Activated CD4-positive, CD25-positive, alpha-beta regulatory T cell treated with anti-CD3 and anti-CD28 coated beads, Interleukin-2, amount 50 U/mL, for 24 hours (primary cell): ENCODE measurements at regions not wholly inside any gene's neighbourhood (a gene's known extent, or its start where the extent isn't known, plus 50 kb on each side); places are given as distances from the start of the nearest gene placed in this dataset.
"Not testable (repeated sequence)": the region's sequence is repeated elsewhere in the genome, so short reads cannot be mapped to it uniquely, and the experiment has no call there.

Experiments
- ATAC-seq, 2 donors: fragments of 150-1000 bp; cut with Tn5 transposase; one replicate each; pipeline ENCODE4 v1.10.0; 2021; ENCODE audit warnings: mild to moderate bottlenecking in 1 of 2, moderate library complexity in 1 of 2

DNA sequence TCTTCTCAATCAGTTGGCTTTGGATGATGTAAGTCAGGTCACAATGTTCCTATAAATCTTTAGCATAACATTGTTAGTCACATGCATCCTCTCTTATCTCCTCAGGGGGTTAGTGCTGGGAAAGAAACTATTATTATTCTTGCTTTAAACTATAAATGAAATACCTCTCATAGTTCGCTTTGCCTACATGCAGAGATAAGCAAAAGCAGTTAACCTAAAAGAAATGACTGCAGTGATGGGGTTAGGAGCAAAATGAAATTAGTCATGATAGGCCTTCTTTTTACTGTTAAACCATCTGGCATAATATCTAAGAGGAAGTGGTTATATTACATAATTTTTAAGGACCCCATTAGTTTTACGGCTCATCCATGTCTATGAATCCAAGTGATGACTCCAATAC lies 91.7 kb upstream of the IGSF10 start:
- ATAC-seq, result no peak

DNA sequence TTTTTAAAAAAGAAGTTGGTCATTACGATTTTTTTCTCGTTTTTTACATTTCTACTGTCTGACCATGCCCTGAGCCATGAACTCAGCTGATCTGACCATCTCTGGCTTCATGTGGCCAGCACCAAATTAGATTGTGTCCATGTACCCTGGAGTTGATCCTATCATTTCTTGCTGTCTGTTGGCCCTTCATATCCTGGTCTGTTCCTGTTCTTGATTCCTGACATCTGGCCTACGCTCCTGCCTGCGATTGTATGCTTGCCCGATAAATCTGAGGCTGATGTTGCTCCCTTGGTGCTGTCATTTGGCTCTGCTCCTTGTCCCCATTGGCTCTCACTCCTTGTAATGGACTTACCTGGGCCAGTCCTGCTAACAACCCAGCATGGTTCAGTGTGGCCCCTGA lies 89.8 kb upstream of the IGSF10 start:
- ATAC-seq, result no peak

DNA sequence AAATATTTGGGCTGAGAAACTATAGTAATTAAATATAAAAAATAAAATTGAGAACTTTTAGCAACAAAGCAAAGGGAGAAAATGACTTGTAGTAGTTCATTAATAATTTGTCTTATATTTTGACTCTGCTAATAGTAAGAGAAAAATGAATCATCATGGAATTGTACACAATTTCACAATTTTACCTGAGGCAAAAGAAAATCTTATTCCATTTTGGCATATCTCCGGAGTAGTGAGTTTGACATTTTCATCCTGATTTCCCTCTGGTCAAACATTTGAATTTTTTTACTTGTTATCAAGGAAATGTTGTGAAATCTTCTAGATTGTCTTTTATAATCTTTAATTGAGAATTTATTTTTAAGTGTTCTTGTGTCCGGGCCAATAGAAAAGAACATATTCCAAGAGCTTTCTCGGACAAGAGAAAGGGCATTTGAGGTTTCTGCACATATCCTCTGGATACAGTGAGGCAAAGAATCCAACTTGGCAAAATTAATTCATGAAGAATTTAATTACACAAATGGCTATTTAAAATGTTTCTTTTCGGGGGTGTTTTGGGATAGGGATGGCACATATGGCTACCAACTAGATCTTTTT lies 89.3 kb upstream of the IGSF10 start:
- no peak for ATAC-seq

DNA sequence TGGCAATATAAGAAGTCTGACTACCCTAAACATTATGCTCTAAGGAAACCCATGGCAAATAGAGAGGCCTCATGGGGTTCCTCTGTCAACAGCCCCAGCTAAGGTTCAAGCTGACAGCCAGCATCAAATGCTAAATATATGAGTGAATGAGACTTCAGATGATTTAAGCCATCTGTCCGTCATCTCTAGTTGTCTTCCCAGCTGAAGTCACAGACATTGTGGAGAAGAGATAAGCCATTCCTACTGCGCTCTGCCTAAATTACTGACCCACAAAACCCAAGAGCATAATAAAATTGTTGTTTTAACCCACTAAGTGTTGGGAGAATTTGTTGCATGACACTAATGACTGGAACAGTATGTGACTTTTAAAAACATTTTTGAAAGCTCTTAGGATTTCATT lies 87.3 kb upstream of the IGSF10 start:
- no peak for ATAC-seq

GRCh38 chr3:151544164-151544548 lies 83.3 kb upstream of the IGSF10 start:
- no peak for ATAC-seq

DNA sequence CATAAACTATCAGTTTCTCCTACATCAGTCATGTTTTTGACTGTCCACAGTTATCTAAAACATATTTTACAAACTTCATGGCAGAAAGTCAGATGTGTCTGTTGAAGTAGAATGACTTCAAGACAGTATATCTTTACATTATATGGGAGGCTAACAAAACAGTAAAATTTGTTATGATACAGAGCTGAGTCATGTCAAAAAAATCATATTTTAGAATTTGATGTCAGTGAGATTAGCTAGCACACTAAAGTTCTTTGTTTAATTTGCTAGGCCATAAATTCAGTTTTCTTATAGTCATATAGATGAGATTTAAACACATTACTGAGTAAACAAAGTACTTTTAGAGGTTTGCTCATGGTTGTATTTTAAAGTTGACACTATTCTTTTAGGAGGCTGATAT lies 80.3 kb upstream of the IGSF10 start:
- no peak for ATAC-seq

DNA sequence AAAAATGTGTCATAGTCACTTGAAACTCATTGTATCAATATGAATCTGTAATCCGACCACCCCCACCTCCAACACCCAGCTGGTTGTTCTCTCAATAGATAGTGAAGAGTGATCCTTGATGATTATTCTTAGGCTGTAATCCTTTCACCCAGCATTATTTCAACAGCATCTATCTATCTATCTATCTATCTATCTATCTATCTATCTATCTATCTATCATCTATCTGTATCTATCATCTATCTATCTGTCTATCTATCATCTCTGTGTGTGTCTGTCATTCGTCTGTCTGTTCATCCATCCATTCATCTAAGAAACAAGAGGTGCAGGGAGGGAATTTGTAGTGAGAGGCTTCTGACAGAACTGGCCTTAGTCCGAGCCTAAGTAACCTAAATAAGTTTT lies 78.7 kb upstream of the IGSF10 start:
- no peak for ATAC-seq

GRCh38 chr3:151538456-151539393 lies 77.9 kb upstream of the IGSF10 start:
- ATAC-seq, result no peak

DNA sequence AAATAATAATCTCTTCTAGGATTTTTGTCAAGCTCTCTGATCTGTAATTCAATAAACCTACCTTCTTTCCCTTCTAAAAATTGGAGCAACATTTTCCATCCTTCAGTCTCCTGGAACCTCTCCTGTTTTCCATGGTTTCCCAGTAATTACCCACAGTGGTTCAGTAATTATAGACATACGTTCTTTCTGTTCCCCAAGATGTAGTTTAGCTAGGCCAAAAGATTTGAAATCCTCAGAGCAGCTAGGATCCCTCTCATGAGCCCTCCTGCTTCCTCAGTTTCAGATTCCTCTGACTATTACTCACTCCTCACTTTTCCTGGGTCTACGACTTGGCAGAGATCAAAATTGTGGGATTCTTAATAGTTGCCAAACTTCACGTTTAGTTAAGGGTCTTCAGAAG lies 76.9 kb upstream of the IGSF10 start:
- ATAC-seq, result no peak

DNA sequence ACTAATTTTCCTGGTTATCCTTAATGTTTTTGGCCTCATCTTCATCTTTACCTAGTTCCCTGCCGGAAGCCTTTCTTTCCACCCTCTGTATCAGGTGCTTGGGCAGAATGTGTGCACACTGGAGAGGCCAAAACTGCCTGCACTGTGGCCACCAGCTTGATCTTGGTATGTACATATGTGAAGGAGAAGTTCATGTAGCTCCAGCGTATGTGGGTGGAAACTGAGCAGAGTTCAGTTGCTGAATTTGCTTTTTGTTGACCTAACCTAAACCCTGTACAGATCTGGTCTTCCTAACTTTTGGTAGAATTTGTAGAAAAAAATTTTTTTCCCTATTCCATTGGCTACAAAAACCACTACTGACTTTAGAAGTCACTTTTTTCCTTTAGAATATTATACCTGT lies 65.9 kb upstream of the IGSF10 start:
- ATAC-seq, result no peak

DNA sequence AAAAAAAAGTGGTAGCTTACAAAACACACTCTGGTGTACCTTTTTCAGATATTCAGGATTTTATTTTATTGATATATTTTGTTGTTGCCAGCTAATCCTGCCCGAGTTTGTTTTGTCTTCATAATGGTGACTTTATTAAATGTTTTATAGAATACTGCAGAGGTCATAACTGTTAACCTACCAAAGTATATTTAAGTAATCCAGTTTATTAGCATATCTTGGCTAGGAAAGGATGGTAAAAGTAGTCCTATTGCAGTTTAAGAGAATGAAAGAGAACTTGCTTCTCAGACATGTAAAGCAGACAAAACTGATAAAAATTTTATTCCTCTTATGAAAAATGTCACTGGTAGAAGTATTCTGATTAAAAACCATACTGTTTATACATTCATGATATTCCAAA lies 59.2 kb upstream of the IGSF10 start:
- no peak for ATAC-seq

GRCh38 chr3:151511433-151511832 lies 50.6 kb upstream of the IGSF10 start:
- not testable (repeated sequence) for ATAC-seq
